GM23338 (cell line): ENCODE measurements at regions not wholly inside any gene's neighbourhood (a gene's known extent, or its start where the extent isn't known, plus 50 kb on each side); places are given as distances from the start of the nearest gene placed in this dataset.
"Not testable (repeated sequence)": the region's sequence is repeated elsewhere in the genome, so short reads cannot be mapped to it uniquely, and the experiment has no call there.

Source experiments
- ATAC-seq: fragments of 200-7000 bp; cut with Tn5 transposase; 3 replicates; pipeline ENCODE4 v1.9.1; 2020
- DNase-seq: peaks from one replicate; pipeline ENCODE4 v3.0.0-alpha.2; 2015; ENCODE audit warnings: low spot score
- H2AFZ ChIP-seq: fragments of 200-600 bp; sonication (generic); 2 replicates; pipeline ENCODE4 v1.8.0; 2016; ENCODE audit warnings: antibody characterized with exemption, mild to moderate bottlenecking, moderate library complexity
- H3F3A ChIP-seq: fragments of 200-600 bp; sonication (generic); replicated peaks from 2 replicates; pipeline ENCODE4 v1.8.0; 2017; ENCODE audit warnings: antibody characterized with exemption, mixed run types, low read depth
- H3K27ac ChIP-seq: fragments of 200-600 bp; sonication (generic); 2 replicates; pipeline ENCODE4 v1.6.1; 2016; ENCODE audit warnings: low read depth
- H3K27me3 ChIP-seq: fragments of 200-600 bp; sonication (generic); 2 replicates; pipeline ENCODE4 v1.8.0; 2016; ENCODE audit warnings: mild to moderate bottlenecking, mixed run types, moderate library complexity; ENCODE audit not compliant: insufficient read depth
- H3K36me3 ChIP-seq: fragments of 200-600 bp; sonication (generic); 2 replicates; pipeline ENCODE4 v1.8.0; 2016; ENCODE audit warnings: mild to moderate bottlenecking; ENCODE audit not compliant: insufficient read depth
- H3K4me1 ChIP-seq: fragments of 200-600 bp; sonication (generic); 2 replicates; pipeline ENCODE4 v1.8.0; 2016; ENCODE audit warnings: mild to moderate bottlenecking, moderate library complexity; ENCODE audit not compliant: insufficient read depth
- H3K4me2 ChIP-seq: fragments of 200-600 bp; sonication (generic); 2 replicates; pipeline ENCODE4 v1.7.1; 2017; ENCODE audit warnings: mixed run types
- H3K4me3 ChIP-seq: fragments of 200-600 bp; sonication (generic); 2 replicates; pipeline ENCODE4 v1.6.1; 2016; ENCODE audit warnings: mixed run types
- H3K79me2 ChIP-seq: fragments of 200-600 bp; sonication (generic); replicated peaks from 2 replicates; pipeline ENCODE4 v1.8.0; 2017; ENCODE audit warnings: mild to moderate bottlenecking; ENCODE audit not compliant: insufficient read depth
- H3K9me2 ChIP-seq: fragments of 200-600 bp; sonication (generic); 2 replicates; pipeline ENCODE4 v1.8.0; 2017; ENCODE audit not compliant: insufficient read depth
- H4K20me1 ChIP-seq: fragments of 200-600 bp; sonication (generic); replicated peaks from 2 replicates; pipeline ENCODE4 v1.8.0; 2017; ENCODE audit warnings: mild to moderate bottlenecking; ENCODE audit not compliant: insufficient read depth
- H3K27ac Mint-ChIP-seq: 2 replicates; pipeline ENCODE4 v1.8.0; 2020; ENCODE audit warnings: inconsistent platforms, mild to moderate bottlenecking, moderate library complexity, mixed read lengths
- H3K27me3 Mint-ChIP-seq: 3 replicates; pipeline ENCODE4 v1.8.0; 2022; ENCODE audit warnings: low read depth, mild to moderate bottlenecking, moderate library complexity, mixed read lengths, inconsistent platforms; ENCODE audit not compliant: insufficient read depth, poor library complexity
- H3K36me3 Mint-ChIP-seq: 3 replicates; pipeline ENCODE4 v1.8.0; 2021; ENCODE audit warnings: low read depth, mild to moderate bottlenecking, inconsistent platforms, moderate library complexity, mixed read lengths
- H3K4me1 Mint-ChIP-seq: 3 replicates; pipeline ENCODE4 v1.8.0; 2020; ENCODE audit warnings: mild to moderate bottlenecking, inconsistent platforms, mixed read lengths
- H3K4me3 Mint-ChIP-seq: 3 replicates; pipeline ENCODE4 v1.8.0; 2021; ENCODE audit warnings: moderate library complexity, mild to moderate bottlenecking, inconsistent platforms, mixed read lengths
- H3K9me3 Mint-ChIP-seq: 3 replicates; pipeline ENCODE4 v1.8.0; 2020; ENCODE audit warnings: moderate library complexity, mild to moderate bottlenecking, inconsistent platforms, mixed read lengths
- CREB1 ChIP-seq: fragments of 250-450 bp; sonication (Bioruptor Pico); IDR thresholded peaks from 2 replicates; pipeline ENCODE4 v1.5.0; 2020; ENCODE audit warnings: low read depth, mild to moderate bottlenecking, moderate library complexity
- CTCF ChIP-seq, 2 experiments: fragments of 200-600 bp in 1 of 2; sonication (generic) in 1 of 2; conservative IDR thresholded peaks; 2 replicates each; pipeline versions ENCODE4 v1.5.1 to v1.6.1; 2016 to 2017; ENCODE audit warnings: antibody characterized with exemption in 2 of 2, low read depth in 2 of 2, mild to moderate bottlenecking in 2 of 2, moderate library complexity in 1 of 2
- EZH2 ChIP-seq: fragments of 200-600 bp; sonication (generic); IDR thresholded peaks from one replicate; pipeline ENCODE4 v1.8.0; 2017; ENCODE audit warnings: antibody characterized with exemption, mild to moderate bottlenecking, low read depth; ENCODE audit not compliant: unreplicated experiment
- NANOG ChIP-seq: IDR thresholded peaks from 2 replicates; pipeline ENCODE4 v1.6.1; 2016; ENCODE audit warnings: antibody characterized with exemption, borderline replicate concordance
- REST ChIP-seq: IDR thresholded peaks from one replicate; pipeline ENCODE4 v1.6.1; 2018; ENCODE audit warnings: antibody characterized with exemption; ENCODE audit not compliant: unreplicated experiment
- STAT1 ChIP-seq: IDR thresholded peaks from one replicate; pipeline ENCODE4 v1.6.1; 2016; ENCODE audit warnings: antibody characterized with exemption; ENCODE audit not compliant: unreplicated experiment
- ZNF114 ChIP-seq: fragments of 250-450 bp; sonication (Bioruptor Pico); IDR thresholded peaks from 2 replicates; pipeline ENCODE4 v1.5.0; 2020; ENCODE audit warnings: mild to moderate bottlenecking, moderate library complexity
- ZNF331 ChIP-seq: fragments of 250-450 bp; sonication (Bioruptor Pico); IDR thresholded peaks from 2 replicates; pipeline ENCODE4 v1.5.0; 2020; ENCODE audit warnings: low read depth, mild to moderate bottlenecking, moderate library complexity
- ZNF462 ChIP-seq: fragments of 250-450 bp; sonication (Bioruptor Pico); IDR thresholded peaks from 2 replicates; pipeline ENCODE4 v1.5.0; 2020; ENCODE audit warnings: mild to moderate bottlenecking, moderate library complexity

GRCh38 chr4:125651707-125652357 lies 337.1 kb downstream of the FAT4 start:
- H4K20me1 ChIP-seq, H3K36me3 ChIP-seq, DNase-seq, H3K27me3 Mint-ChIP-seq, H3K79me2 ChIP-seq, H3K4me3 ChIP-seq, H3K9me3 Mint-ChIP-seq, H3K27me3 ChIP-seq, H3K4me2 ChIP-seq, H3K4me3 Mint-ChIP-seq, H3K27ac ChIP-seq, H3K9me2 ChIP-seq, ATAC-seq, H3K4me1 ChIP-seq, H2AFZ ChIP-seq, H3F3A ChIP-seq, H3K4me1 Mint-ChIP-seq, H3K27ac Mint-ChIP-seq, H3K36me3 Mint-ChIP-seq: not testable (repeated sequence)

GRCh38 chr4:125658773-125659172 lies 344.0 kb downstream of the FAT4 start:
- no peaks in the 10 kb centered on the region for H3K9me3 Mint-ChIP-seq
- TF ChIP-seq NANOG = no peak
- TF ChIP-seq STAT1 = no peak
- no peak for TF ChIP-seq ZNF331
- TF ChIP-seq CREB1 (CRISPR knock-in tag) = no peak
- TF ChIP-seq CTCF (conservative IDR thresholded peaks at IDR 0.05; ENCODE audit: low read depth in 2 of 2) = no peak
- no peak for TF ChIP-seq EZH2
- no peak for TF ChIP-seq REST
- TF ChIP-seq ZNF462 (CRISPR knock-in tag) = no peak
- TF ChIP-seq ZNF114 (CRISPR knock-in tag) = no peak

More at GRCh38 chr4:125658773-125659172, 344.0 kb downstream of the FAT4 start:
- no peak overlapping the region for H2AFZ ChIP-seq
- H3K27me3 Mint-ChIP-seq = no peaks in the 10 kb centered on the region
- no peak overlapping the region for H3K27ac Mint-ChIP-seq
- DNase-seq = no peak
- H4K20me1 ChIP-seq = no peaks in the 10 kb centered on the region
- H3F3A ChIP-seq = no peaks in the 10 kb centered on the region
- H3K27ac ChIP-seq = no peak overlapping the region
- peaks cover 6% of the 10 kb centered on the region; the same call in 1 of the 2 replicates for H3K4me1 ChIP-seq
- ATAC-seq = no peak
- no peaks in the 10 kb centered on the region for H3K27me3 ChIP-seq
- H3K36me3 Mint-ChIP-seq = no peaks in the 10 kb centered on the region
- H3K9me2 ChIP-seq = no peaks in the 10 kb centered on the region
- no peaks in the 10 kb centered on the region for H3K79me2 ChIP-seq
- no peaks in the 10 kb centered on the region; the same call in 1 of the 2 replicates for H3K36me3 ChIP-seq
- no peak overlapping the region for H3K4me3 ChIP-seq
- no peak overlapping the region for H3K4me3 Mint-ChIP-seq
- peaks cover 2% of the 10 kb centered on the region; the same call in 1 of the 3 replicates for H3K4me1 Mint-ChIP-seq
- no peak overlapping the region for H3K4me2 ChIP-seq
